GM13976 (cell line): ENCODE measurements at regions not wholly inside any gene's neighbourhood (a gene's known extent, or its start where the extent isn't known, plus 50 kb on each side); places are given as distances from the start of the nearest gene placed in this dataset.

Source experiments
- DNase-seq: peaks from one replicate; pipeline ENCODE4 v3.0.0; 2012; ENCODE audit warnings: low spot score
- in situ Hi-C: fragments of 300-500 bp; cut with MboI; formaldehyde crosslinking; loops from one replicate; pipeline ENCODE4 v1.12.0; 2022; ENCODE audit warnings: low sequenced_read_pairs, mixed read lengths, inconsistent platforms; ENCODE audit not compliant: unreplicated experiment
- TF ChIP-seq, protein P1 (sequence below): IDR thresholded peaks from 2 replicates; pipeline ENCODE4 v1.5.1; 2012; ENCODE audit warnings: borderline replicate concordance, mild to moderate bottlenecking; ENCODE audit not compliant: insufficient read depth; ENCODE audit errors: extremely low read depth, missing control alignments, control extremely low read depth

GRCh38 chr16:86027373-86028126 is 128.6 kb downstream of the IRF8 start:
- DNase-seq: no peak
- in situ Hi-C loops: no loop called here

GRCh38 chr16:86029131-86029741 is 130.3 kb downstream of the IRF8 start:
- DNase-seq: no peak
- in situ Hi-C loops: no loop called here
- TF ChIP-seq, protein P1, sequence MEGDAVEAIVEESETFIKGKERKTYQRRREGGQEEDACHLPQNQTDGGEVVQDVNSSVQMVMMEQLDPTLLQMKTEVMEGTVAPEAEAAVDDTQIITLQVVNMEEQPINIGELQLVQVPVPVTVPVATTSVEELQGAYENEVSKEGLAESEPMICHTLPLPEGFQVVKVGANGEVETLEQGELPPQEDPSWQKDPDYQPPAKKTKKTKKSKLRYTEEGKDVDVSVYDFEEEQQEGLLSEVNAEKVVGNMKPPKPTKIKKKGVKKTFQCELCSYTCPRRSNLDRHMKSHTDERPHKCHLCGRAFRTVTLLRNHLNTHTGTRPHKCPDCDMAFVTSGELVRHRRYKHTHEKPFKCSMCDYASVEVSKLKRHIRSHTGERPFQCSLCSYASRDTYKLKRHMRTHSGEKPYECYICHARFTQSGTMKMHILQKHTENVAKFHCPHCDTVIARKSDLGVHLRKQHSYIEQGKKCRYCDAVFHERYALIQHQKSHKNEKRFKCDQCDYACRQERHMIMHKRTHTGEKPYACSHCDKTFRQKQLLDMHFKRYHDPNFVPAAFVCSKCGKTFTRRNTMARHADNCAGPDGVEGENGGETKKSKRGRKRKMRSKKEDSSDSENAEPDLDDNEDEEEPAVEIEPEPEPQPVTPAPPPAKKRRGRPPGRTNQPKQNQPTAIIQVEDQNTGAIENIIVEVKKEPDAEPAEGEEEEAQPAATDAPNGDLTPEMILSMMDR: no peak

More at GRCh38 chr16:86027373-86028126, 128.6 kb downstream of the IRF8 start:
- TF ChIP-seq, protein P1: no peak

DNA sequence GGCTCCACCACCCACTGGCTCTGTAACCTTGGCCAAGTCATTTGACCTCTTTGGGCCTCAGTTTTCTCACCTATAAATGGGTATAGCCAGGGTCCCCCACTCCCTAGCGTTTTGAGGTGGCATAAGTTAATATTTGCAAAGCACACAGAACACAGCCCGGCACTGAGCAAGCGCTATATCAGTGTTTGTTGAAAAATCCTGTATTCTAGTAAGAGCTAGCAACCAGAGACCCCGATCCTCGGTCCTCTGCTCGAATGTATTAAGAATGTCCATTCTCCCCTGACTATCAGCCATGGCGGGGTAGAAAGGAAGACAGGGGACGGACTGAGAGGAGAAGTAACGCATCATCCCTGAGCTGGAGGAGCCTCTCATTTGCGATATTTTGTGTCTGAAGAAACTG is 131.2 kb downstream of the IRF8 start:
- TF ChIP-seq, protein P1: no peak
- DNase-seq: no peak
- in situ Hi-C loops: no loop called here

- no peak for DNase-seq
- TF ChIP-seq, protein P1: no peak
- in situ Hi-C loops: no loop called here
These were observed 132.2 kb downstream of the IRF8 start for GRCh38 chr16:86031141-86031678.

DNA sequence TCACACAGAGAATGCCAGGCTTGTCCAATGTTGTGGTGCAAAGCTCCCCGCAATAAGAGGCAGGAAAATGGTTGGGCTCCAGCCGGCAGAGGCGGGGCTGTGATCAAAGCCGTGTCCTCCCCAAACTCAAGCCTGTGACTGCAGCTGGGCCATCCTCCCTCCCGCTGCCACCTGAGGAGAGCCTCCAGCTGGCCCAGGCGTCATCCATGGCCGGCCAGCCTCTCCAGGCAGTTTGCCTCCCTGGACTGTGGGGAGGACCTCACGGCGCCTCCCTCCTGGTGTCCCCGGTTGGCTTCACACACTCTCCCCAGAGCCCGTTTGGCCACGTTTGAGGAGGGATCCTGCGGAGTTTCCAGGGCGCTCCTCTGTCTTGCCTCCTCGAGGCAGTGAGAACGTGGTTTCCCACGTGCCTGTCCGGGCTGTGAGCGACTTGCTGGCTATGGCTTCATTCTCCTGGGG is 134.1 kb downstream of the IRF8 start:
- in situ Hi-C loops: no loop called here
- no peak for DNase-seq
- TF ChIP-seq, protein P1: no peak

- in situ Hi-C loops: no loop called here
- no peak for DNase-seq
- TF ChIP-seq, protein P1: no peak
These were observed 135.0 kb downstream of the IRF8 start for GRCh38 chr16:86033971-86034370.
